HEK293 (cell line): ENCODE measurements at regions not wholly inside any gene's neighbourhood (a gene's known extent, or its start where the extent isn't known, plus 50 kb on each side); places are given as distances from the start of the nearest gene placed in this dataset.

Source experiments
- CTCF ChIA-PET: fragments of 350-600 bp; formaldehyde crosslinking; extraction: SDS; loops from one replicate; lab custom pipeline; 2021; ENCODE audit warnings: antibody characterized with exemption; lab: Yijun Ruan, JAX
- POLR2A ChIA-PET: fragments of 300-600 bp; formaldehyde crosslinking; extraction: SDS; loops from one replicate; lab custom pipeline; 2020; ENCODE audit warnings: antibody characterized with exemption, inconsistent platforms; lab: Yijun Ruan, JAX
- H3K27ac ChIP-seq: fragments of 200-500 bp; sonication (Bioruptor generic); 2 replicates; pipeline ENCODE4 v1.5.1; 2014; ENCODE audit warnings: low read depth, low read length, control low read depth, inconsistent platforms; ENCODE audit errors: extremely low read depth
- H3K36me3 ChIP-seq, 2 experiments: fragments of 200-500 bp in 1 of 2; sonication (Bioruptor generic) in 1 of 2; 1 replicate in 1 of 2; 2 replicates in 1 of 2; pipeline ENCODE4 v1.5.1; 2014 to 2017; ENCODE audit warnings: inconsistent platforms in 2 of 2, low read length in 2 of 2; ENCODE audit not compliant: control insufficient read depth in 2 of 2, insufficient read depth in 1 of 2
- H3K4me1 ChIP-seq: fragments of 200-500 bp; sonication (Bioruptor generic); 2 replicates; pipeline ENCODE4 v1.5.1; 2014; ENCODE audit warnings: mild to moderate bottlenecking, low read length, inconsistent platforms; ENCODE audit not compliant: control insufficient read depth, insufficient read depth
- H3K4me3 ChIP-seq: 2 replicates; pipeline ENCODE4 v1.5.1; 2011; ENCODE audit warnings: low read depth, mild to moderate bottlenecking, control low read depth, low read length, moderate library complexity
- H3K9me3 ChIP-seq: fragments of 200-500 bp; sonication (Bioruptor generic); 2 replicates; pipeline ENCODE4 v1.5.1; 2014; ENCODE audit warnings: low read depth, low read length, inconsistent platforms; ENCODE audit not compliant: control insufficient read depth, insufficient read depth
- BCL11B ChIP-seq: fragments of 450-650 bp; formaldehyde crosslinking; IDR thresholded peaks from 2 replicates; pipeline ENCODE4 v1.5.1; 2016; ENCODE audit warnings: low read depth, missing biosample characterization, missing genetic modification characterization
- CTCF ChIP-seq: fragments of 450-650 bp; formaldehyde crosslinking; IDR thresholded peaks from 2 replicates; pipeline ENCODE4 v1.5.1; 2016; ENCODE audit warnings: missing biosample characterization, missing genetic modification characterization
- HOXA7 ChIP-seq: sonication (generic); formaldehyde crosslinking; IDR thresholded peaks from 2 replicates; pipeline ENCODE4 v1.8.1; 2022; ENCODE audit warnings: missing genetic modification reagents, borderline replicate concordance
- IKZF3 ChIP-seq: fragments of 450-650 bp; IDR thresholded peaks from 2 replicates; pipeline ENCODE4 v1.5.0; 2018; ENCODE audit warnings: missing biosample characterization, mild to moderate bottlenecking, missing genetic modification characterization, moderate library complexity
- ZBTB7A ChIP-seq: fragments of 450-650 bp; formaldehyde crosslinking; IDR thresholded peaks from 2 replicates; pipeline ENCODE4 v1.5.1; 2016; ENCODE audit warnings: low read depth, missing biosample characterization, missing genetic modification characterization
- ZNF157 ChIP-seq: fragments of 450-650 bp; formaldehyde crosslinking; IDR thresholded peaks from 2 replicates; pipeline ENCODE4 v1.5.1; 2016; ENCODE audit warnings: missing biosample characterization, missing genetic modification characterization
- ZNF280D ChIP-seq: fragments of 450-650 bp; formaldehyde crosslinking; IDR thresholded peaks from 2 replicates; pipeline ENCODE4 v1.5.1; 2016; ENCODE audit warnings: missing biosample characterization, missing genetic modification characterization
- ZNF335 ChIP-seq: fragments of 450-650 bp; formaldehyde crosslinking; conservative IDR thresholded peaks from 2 replicates; pipeline ENCODE4 v1.5.1; 2016; ENCODE audit warnings: missing biosample characterization, missing genetic modification characterization
- ZNF341 ChIP-seq: fragments of 450-650 bp; formaldehyde crosslinking; IDR thresholded peaks from 2 replicates; pipeline ENCODE4; 2016; ENCODE audit warnings: low read depth, missing biosample characterization, missing genetic modification characterization
- ZNF48 ChIP-seq: fragments of 450-650 bp; formaldehyde crosslinking; IDR thresholded peaks from 2 replicates; pipeline ENCODE4 v1.5.1; 2016; ENCODE audit warnings: missing biosample characterization, missing genetic modification characterization
- ZNF501 ChIP-seq: fragments of 450-650 bp; formaldehyde crosslinking; IDR thresholded peaks from 2 replicates; pipeline ENCODE4 v1.5.1; 2016; ENCODE audit warnings: missing biosample characterization, missing genetic modification characterization
- ZNF518A ChIP-seq: fragments of 450-650 bp; formaldehyde crosslinking; conservative IDR thresholded peaks from 2 replicates; pipeline ENCODE4 v1.5.1; 2016; ENCODE audit warnings: low read depth, missing biosample characterization, missing genetic modification characterization
- ZNF555 ChIP-seq: fragments of 450-650 bp; formaldehyde crosslinking; conservative IDR thresholded peaks from 2 replicates; pipeline ENCODE4 v1.5.1; 2017; ENCODE audit warnings: missing biosample characterization, mild to moderate bottlenecking, missing genetic modification characterization, inconsistent platforms
- ZNF776 ChIP-seq: fragments of 450-650 bp; formaldehyde crosslinking; IDR thresholded peaks from 2 replicates; pipeline ENCODE4 v1.5.0; 2017; ENCODE audit warnings: missing biosample characterization, missing genetic modification characterization, borderline replicate concordance
- ZSCAN5A ChIP-seq: fragments of 450-650 bp; formaldehyde crosslinking; IDR thresholded peaks from 2 replicates; pipeline ENCODE4 v1.5.1; 2016; ENCODE audit warnings: missing biosample characterization, missing genetic modification characterization
- TF ChIP-seq, protein P1 (sequence below): IDR thresholded peaks from 2 replicates; pipeline ENCODE4 v1.6.1; 2011; ENCODE audit warnings: mild to moderate bottlenecking, low read depth, low read length, borderline replicate concordance
- TF ChIP-seq, protein P2 (sequence below): fragments of 450-650 bp; formaldehyde crosslinking; IDR thresholded peaks from 2 replicates; pipeline ENCODE4 v1.5.1; 2016; ENCODE audit warnings: missing biosample characterization, missing genetic modification characterization

DNA sequence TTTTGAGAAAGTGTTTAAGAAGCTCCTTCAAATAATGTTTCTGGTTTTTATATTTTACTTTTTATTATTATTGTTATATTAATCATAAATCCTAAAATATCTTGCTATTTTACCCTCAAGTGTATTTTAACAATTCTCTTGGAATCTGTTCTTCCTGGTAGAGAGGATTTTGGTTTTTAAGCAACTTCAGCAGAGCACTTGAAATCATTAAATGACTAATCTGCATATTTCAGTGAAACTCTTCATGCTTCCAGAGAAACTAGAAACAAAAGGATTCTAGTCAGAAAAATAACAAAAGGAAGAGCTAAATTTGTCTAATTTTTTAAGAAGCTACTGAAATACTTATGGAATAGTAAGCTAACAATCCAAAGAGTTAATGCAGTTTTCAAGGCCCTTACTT lies 1057.3 kb downstream of the TLE1 start:
- TF ChIP-seq ZNF555 (tag by site-specific recombination) (no peak), ZNF335 (tag by site-specific recombination) (no peak), ZNF48 (tag by site-specific recombination) (no peak), ZBTB7A (no peak), IKZF3 (tag by site-specific recombination) (no peak), BCL11B (no peak), ZNF501 (tag by site-specific recombination) (no peak), ZNF157 (tag by site-specific recombination) (no peak), HOXA7 (CRISPR knock-in tag) (no peak), ZNF518A (tag by site-specific recombination) (no peak), ZNF776 (tag by site-specific recombination) (no peak), ZSCAN5A (tag by site-specific recombination) (no peak), CTCF (tag by site-specific recombination) (no peak), ZNF341 (no peak), ZNF280D (tag by site-specific recombination) (no peak)
- TF ChIP-seq, protein P1, sequence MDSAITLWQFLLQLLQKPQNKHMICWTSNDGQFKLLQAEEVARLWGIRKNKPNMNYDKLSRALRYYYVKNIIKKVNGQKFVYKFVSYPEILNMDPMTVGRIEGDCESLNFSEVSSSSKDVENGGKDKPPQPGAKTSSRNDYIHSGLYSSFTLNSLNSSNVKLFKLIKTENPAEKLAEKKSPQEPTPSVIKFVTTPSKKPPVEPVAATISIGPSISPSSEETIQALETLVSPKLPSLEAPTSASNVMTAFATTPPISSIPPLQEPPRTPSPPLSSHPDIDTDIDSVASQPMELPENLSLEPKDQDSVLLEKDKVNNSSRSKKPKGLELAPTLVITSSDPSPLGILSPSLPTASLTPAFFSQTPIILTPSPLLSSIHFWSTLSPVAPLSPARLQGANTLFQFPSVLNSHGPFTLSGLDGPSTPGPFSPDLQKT, result no peak
- TF ChIP-seq, protein P2, sequence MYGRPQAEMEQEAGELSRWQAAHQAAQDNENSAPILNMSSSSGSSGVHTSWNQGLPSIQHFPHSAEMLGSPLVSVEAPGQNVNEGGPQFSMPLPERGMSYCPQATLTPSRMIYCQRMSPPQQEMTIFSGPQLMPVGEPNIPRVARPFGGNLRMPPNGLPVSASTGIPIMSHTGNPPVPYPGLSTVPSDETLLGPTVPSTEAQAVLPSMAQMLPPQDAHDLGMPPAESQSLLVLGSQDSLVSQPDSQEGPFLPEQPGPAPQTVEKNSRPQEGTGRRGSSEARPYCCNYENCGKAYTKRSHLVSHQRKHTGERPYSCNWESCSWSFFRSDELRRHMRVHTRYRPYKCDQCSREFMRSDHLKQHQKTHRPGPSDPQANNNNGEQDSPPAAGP (tag by site-specific recombination), result no peak
- Histone ChIP-seq H3K4me3 (no peak overlapping the region), H3K4me1 (no peaks in the 10 kb centered on the region), H3K27ac (no peak overlapping the region), H3K36me3 (no peaks in the 10 kb centered on the region), H3K9me3 (no peaks in the 10 kb centered on the region)
- ChIA-PET CTCF (interaction anchor here (0.7 kb wide), 1 partner anchor 118 kb away, joined by 3 read pairs; no protein-coding TSS in a partner anchor), POLR2A (no interaction called here)
